ENCODE measurements at regions not wholly inside any gene's neighbourhood (a gene's known extent, or its start where the extent isn't known, plus 50 kb on each side); places are given as distances from the start of the nearest gene placed in this dataset.
"Not testable (repeated sequence)": the region's sequence is repeated elsewhere in the genome, so short reads cannot be mapped to it uniquely, and the experiment has no call there.

DNA sequence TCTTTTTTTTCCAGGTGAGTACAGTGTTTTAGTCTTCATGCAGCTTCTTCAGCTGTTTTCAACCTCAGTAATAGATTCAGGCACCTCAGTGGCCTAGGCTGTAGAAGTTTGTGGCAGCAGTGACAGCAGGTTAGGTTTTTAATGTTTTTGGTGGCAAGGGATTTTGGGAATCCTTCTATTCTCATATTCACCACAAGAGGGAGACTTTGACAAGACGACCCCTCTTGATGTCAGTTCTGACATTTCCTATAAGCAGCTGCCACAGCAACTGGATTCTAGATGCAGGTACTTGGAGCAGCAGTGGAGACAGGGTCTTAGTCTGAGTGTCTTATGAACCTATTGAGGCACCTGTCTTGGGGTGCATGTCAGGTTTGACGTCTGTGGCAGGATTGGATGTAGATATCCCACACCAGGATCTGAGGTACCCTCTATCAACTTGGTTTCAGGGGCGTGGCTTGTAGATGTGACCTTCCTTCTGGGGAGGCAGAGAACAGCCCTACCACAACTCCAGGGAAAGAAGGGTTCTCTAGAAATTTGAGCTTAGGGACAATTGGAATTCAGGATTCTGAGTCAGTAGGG is 1104.2 kb upstream of the TMPRSS15 start:
- DNase-seq: no peak

DNA sequence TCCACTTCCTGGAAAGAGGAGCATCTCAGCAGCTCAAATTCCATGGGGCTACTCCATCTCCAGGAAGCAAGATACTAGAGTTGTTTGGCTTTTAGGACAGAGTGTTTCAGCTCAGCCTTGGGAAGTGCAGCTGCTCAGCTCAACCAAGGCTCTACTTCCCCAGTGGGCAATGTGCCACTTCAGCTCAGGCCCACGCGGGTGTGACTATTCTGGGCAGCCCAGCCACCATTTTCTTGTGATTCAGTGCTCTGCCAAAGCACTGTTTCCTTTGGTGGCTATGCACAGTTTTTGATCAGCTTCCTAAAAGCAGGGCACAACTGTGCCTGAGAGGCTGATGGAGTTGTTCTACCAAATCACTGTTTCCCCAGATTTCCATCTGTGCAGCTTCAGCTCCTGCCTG is 1104.9 kb upstream of the TMPRSS15 start:
- no peak for DNase-seq

DNA sequence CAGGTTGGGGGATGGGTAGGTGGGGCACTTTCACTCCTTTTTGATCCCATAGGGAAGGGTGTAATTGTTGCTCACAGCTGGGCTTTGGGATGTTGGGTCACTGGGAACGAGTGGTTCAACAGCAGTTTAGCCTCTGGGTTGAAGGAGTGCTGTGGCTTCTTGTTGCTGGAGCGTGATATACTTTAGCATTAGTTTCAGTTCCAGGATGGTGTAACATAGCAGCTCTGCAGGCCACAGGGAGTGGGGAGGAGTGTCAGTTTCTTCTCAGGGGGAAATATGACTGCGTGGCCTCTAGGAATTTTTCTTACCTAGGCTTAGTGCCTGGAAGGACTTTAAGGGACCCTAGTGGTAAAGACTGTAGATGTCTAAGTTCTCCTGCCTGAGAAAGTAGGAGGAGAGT is 1105.3 kb upstream of the TMPRSS15 start:
- no peak for DNase-seq

DNA sequence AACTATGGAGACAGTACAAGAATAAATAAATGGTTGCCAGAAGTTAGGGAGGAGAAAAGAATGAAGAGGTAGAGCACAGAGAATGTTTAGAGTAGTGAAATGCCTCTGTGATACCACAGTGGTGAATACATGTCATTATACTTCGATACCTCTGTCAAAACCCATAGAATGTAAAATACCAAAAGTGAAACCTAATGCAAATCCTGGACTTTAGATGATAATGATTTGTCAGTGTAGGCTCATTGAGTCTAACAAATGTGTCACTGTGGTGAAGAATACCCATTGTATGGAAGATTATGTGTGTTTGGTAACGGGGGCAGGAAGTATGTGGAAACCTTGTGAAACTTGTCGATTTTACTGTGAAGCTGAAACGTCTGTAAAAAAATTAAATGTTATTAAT is 1106.5 kb upstream of the TMPRSS15 start:
- DNase-seq: no peak

DNA sequence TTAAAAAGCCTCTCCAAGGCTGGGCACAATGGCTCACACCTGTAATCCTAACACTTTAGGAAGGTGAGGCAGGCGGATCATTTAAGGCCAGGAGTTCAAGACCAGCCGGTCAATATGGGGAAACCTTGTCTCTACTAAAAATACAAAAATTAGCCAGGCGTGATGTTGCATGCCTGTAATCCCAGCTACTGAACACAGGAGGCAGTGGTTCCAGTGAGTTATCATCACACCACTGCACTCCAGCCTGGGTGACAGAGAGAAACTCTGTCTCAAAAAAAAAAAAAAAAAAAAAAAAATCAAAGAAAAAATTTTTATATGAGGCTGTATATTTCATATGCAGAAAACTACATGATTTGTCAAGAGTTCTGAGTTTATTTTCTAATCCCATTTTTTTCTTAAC is 1107.1 kb upstream of the TMPRSS15 start:
- DNase-seq: no peak

DNA sequence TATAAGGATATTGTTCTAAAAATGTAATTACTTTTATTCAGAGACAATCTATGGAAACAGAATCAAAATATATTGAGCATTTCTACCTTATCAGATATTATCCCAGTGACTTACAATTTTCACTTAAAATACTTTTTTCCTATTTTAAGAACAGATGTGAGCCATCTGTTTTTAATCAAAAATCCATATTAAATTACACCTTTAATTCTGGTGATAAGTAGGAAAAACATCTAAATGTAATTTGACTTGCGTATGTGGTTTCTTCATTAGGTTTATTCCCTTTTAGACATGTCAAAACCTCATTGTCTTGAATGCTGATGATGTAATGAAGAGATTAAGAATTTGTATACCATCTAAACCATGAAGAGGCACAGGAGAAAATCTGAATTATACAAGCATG is 1118.8 kb upstream of the TMPRSS15 start:
- no peak for DNase-seq

DNA sequence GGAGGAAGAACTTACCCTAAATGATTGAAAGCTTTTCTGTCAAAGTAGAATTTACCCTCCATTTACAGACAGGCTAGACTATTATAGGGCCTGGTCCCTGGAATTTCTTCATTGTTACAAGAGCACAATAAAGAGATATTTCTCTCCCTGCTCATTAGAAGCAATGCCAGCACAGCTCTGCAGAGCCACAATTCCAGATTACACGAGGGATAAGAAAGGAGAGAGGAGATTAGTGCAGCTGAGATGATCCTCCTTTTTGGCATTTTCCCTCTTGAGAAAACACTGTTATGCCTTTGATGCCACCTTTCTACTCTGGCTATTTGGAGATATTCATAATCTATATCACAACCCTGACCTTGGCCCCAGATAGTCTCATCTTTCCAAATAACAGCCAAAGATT is 1119.5 kb upstream of the TMPRSS15 start:
- DNase-seq: no peak

DNA sequence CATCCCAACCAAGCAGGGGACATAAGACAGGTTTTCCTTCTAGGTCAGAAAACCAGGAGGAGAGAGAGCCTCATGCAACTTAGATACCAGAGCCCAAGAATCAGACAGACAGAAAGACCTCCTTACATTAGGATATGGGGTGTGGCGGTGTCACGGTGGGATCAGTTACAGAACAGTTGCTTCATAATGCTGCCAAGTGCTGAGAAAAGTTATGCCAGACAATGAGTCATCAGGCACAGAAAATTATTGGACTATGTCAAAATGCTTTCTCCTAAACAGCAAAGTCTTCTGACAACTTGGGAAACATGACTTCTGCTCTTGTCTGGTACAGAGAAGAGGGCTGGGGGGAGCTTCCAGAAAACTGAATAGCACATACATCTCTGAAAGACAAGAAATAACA is 1120.2 kb upstream of the TMPRSS15 start:
- no peak for DNase-seq

DNA sequence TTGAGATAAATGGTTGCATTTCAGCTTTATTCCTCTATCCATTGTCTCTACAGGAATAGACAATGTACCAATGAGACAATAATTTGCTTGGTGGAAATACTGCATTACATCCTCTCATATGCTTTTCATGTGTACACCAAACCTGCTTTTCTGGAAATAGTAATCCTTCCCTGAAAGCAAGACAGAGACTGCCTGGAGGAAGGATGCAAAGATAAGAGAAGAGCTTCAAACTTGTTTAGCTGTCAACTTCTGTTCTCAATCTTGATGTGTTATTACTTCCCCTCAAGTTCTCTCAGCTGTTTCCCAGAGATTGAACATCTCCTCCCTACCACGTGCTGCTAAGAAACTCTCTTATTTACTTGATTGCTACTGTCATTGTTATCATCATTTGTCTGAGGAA is 1125.4 kb upstream of the TMPRSS15 start:
- DNase-seq: no peak

DNA sequence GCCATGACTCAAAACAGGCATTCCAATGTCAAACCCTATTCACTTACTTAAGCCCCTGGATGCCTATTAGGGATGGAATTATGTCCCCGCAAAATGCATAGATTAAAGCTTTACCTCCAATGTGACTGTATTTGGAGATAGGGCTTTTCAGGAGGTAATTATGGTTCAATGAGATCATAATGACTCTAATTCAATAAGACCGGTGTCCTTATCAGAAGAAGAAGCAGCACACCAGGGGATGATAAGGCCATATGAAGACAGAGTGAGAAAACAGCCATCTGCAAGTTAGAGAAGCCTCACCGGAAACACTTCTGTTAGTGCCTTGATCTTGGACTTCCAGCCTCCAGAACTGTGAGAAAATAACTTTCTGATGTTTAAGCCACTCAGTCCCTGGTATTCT is 1131.8 kb upstream of the TMPRSS15 start:
- DNase-seq: no peak

DNA sequence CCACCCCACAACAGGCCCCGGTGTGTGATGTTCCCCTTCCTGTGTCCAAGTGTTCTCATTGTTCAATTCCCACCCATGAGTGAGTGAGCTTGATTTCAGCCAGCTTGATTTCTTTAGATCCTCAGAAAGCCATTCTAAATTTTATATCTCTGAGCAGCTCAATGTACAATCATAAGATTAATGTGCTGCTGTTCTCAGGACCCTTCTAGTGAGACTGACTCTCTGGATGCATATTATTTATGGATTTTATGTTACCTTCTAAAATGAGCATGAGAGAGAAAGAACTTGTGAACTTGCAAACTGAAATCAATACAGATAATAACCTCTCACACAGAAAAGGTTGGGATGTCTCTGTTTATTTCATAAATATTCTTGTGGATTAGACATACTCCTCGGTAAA is 1133.5 kb upstream of the TMPRSS15 start:
- no peak for DNase-seq

DNA sequence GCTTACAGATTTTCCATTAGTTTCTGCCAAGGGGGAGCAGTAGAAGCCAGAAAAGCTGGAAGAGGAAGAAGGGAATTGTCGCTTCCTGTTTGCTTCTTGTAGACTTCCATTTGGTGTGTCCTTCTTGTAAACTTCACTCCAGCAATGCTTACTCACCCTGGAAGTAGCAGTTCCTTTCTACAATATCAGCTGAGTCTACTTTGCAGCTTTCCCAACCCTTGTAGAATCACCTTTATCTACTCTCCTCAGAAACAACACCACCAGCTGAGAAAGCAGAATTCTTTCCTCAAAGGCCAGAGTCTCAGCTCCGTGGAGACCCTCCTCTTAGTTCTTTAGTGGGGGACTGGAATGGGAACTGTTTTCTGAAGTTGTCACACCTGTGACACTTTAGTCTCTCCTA is 1136.7 kb upstream of the TMPRSS15 start:
- no peak for DNase-seq

DNA sequence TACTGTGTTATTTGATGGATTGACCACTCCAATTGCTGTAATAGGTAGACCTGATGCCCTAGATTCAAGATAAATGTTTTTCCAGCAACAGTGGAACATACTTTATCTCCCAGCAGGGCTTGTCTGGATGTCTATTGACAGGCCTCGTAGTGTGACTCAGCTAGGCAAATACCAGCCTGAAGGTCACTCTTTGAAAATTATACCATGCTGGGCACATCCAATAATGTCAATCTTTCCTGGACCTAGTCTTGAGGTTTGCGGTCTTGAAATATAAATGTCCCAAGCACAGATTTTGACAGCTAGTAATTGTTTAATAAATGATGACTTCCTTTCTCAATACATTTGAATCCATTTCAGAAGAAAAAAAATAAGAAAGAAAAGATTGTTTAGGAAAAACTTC is 1138.0 kb upstream of the TMPRSS15 start:
- DNase-seq: no peak

DNA sequence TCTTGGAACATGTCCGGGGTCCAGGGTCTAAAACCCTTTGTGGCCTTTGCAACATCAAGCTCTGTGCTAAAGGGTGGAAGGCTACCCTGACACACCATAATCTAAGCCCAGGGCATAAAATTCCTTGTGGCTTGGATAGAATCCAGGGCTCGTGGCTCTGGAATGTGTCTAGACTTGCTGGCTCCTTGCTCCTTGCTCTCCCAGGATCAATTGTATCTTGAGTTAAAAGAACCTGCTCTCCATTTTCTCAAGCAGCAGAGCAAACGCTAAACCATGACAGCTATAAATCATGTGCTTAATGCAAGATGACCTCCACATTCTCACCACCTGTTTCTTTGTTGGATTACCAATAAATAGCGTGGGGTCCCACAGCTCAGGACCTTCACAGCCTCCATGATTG is 1140.9 kb upstream of the TMPRSS15 start:
- not testable (repeated sequence) for DNase-seq

DNA sequence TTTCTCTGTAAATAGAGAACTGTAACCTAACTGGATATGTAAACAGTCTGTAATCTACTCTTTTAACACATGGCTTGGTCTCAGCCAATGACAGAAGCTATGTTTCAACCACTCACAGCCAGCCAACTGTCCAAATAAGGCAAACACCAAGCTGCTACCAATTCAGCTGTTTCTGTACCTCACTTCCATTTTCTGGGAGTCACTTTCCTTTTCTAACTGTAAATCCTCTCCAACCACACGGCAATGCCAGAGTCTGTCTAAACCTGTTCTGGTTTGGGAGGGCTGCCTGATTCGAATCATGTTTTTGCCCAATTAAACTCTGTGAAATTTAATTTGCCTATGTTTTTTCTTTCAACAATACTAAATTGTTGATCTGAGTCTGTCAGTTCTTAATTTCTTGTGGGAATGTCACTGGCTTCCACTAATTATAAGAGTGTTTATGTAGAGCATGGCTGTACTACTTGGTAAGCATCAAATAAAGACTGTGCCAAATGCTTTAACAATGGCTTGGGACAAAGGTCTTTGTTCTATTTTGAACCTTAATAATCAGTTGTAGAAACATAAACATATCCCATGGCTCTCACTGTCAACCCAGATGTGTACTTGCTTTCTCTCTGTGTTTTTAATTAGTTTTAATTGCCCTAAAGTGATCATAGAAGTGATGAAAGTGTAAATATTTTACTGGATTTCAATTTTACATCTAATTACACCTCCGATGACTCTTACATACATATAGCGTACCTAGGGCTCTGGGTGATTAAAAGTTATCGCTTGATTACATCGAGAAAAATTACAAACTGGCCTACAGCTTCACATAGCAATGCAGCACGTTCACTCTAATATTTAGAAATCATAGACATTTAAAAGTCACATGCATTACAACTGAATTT is 1144.6 kb upstream of the TMPRSS15 start:
- peak in 20 of 56 donors; percentile 1 to 60 (median 12) for DNase-seq

DNA sequence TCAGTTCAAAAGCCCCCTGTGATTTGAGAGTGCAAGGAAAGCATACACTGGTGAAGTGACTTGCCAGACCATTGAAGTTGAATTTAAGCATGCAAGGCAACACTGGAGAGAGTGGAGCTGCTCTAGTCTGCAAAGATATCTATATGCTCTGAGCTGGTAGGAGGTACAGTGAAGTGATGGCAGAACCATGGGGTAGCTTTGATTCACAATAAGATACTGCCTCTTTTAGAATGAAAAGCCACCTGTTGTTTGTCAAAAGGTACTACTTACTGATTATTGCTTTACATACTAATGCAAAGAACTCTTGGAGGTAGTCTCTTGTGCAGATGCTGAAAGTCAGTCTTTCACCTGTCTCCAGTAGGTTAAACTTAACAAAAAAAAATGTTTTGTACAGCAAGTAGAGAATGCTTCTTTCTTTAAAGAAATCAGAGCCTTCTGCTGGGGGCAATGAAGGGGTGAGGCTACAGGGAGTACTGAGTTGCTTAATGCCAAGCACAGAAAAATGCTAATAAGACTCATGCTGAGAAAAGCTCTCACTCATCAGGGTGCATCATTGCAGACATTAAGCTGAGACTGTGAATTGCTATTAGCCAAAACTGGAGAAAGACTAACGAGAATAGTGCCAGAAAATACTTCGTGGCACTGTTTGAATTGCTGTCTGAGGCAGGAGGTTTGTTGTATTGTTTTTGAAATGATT is 1150.5 kb upstream of the TMPRSS15 start:
- DNase-seq: no peak

DNA sequence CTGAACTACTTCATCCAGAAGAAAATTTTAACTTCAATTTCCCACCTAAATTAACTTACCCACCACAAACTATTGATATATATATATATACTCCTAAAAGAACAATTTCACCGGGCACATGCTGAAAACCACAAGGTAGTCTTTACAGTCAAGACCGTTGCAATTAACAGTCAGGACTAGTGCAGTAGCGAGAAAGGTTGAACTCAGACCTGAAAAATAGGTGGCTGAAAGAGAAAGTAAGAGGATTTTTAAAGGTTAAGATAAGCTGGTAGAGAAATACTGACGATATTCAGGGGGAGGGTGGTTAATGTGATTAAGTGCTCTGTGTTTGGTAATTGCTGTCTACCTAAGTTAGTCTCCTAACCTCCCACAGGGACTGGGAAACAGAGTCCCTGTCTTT is 1153.5 kb upstream of the TMPRSS15 start:
- no peak for DNase-seq

DNA sequence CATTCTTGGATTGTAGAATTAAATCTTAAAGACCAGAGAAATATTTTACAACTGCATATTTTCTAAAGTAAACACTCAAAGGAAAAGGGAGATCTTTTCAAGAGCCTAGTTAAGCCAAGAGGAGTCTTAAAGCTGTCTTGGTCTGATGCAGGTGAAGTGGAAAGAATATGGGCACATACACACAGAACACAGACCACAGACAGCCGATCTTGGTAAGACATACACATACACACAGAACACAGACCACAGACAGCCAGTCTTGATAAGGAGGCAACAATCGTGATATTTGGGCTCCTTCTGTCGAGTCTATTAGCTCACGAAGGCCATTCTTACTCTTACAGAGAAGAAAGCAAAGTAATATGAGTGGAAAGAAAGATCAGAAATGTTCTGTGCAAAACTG is 1153.9 kb upstream of the TMPRSS15 start:
- no peak for DNase-seq

DNA sequence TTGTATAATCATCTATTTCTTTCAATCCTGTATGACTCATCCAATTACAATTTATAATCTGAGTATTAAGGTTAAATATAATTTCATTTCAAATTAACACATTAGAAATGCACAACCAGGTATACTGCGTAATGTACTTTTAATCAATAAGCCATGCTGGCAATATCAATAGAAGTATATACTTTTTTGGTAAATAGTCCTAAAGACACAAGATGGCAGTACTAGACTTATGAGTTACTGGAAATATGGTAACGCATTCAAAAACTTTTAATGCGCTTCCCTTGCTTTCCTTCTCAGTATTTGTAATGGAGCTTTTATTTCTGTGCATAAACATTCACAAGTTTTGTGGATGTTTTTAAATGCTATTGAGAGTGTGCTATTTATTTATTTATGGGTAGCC is 1162.0 kb upstream of the TMPRSS15 start:
- no peak for DNase-seq

DNA sequence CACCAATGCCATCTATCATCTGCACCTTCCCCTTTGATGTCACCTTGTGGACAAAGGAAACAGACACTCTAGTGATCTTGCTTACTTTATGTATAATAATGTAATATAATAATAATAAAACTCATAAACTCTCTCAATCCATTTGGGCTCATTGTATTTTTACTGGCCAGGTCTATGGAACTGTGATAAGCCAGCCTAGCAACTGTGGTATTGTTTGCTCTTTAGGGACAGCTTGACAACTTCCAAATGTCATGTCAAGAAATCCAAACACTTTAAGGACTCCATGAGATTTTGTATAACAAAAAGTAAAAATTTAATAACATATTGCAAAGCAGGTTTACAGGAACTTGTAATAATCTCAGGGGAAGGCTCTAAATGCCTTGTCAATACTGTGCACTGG is 1163.4 kb upstream of the TMPRSS15 start:
- DNase-seq: no peak

DNA sequence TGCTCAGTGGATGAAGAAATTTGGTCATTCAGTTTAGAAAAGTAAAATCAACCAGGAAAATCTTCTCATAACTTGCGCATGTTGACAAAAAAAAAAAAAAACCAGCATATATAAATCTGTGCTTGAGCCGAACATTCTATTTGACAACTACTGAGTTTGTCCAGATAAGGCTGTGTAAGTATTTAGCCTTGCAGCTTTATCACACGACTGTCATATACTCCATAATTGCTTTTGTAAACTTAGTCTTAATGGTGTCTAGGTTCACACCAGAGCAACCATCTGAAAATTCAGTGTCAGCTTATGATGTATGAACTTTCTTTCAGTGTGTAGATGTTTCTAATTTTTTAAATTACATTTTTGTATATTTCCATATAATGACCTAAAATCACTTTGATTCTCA is 1173.8 kb upstream of the TMPRSS15 start:
- no peak for DNase-seq

DNA sequence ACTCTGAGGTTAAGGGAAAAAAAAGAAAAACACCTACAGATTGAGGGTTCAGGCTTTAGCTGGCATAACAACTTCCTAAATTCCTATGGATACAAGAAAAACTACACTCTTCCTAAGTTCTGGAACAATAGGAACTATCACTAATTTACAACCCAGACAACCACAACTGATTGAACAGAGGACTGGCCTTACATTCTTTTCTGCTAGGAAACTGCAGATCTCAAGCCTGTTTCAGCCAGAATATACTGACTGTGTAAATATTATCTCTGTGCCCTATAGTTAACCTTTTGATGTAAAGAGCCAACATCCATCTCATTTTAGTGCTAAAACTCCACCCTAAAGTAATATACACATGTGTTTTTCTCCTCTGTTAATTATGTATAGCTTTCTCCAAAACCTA is 1186.5 kb upstream of the TMPRSS15 start:
- DNase-seq: no peak
